ENCODE measurements at regions not wholly inside any gene's neighbourhood (a gene's known extent, or its start where the extent isn't known, plus 50 kb on each side); places are given as distances from the start of the nearest gene placed in this dataset.

GRCh38 chr2:123839326-123839725 lies 185.8 kb upstream of the CNTNAP5 start:
- Histone ChIP-seq H3K27ac (ENCODE audit: low read depth) (no peak overlapping the region), H3K9me2 (ENCODE audit: insufficient read depth) (no peaks in the 10 kb centered on the region; the same call in 1 of the 2 replicates), H3F3A (replicated peaks; ENCODE audit: low read depth) (no peaks in the 10 kb centered on the region), H2AFZ (no peak overlapping the region), H3K79me2 (replicated peaks; ENCODE audit: insufficient read depth) (no peaks in the 10 kb centered on the region), H3K36me3 (ENCODE audit: insufficient read depth) (no peaks in the 10 kb centered on the region), H4K20me1 (replicated peaks; ENCODE audit: insufficient read depth) (no peaks in the 10 kb centered on the region), H3K27me3 (ENCODE audit: insufficient read depth) (no peaks in the 10 kb centered on the region), H3K4me2 (no peak overlapping the region), H3K4me3 (no peak overlapping the region), H3K4me1 (ENCODE audit: insufficient read depth) (no peaks in the 10 kb centered on the region)
- Mint-ChIP-seq H3K4me3 (no peak overlapping the region), H3K27me3 (ENCODE audit: insufficient read depth, low read depth, poor library complexity) (peaks cover 3% of the 10 kb centered on the region), H3K4me1 (peaks cover 2% of the 10 kb centered on the region; the same call in 1 of the 3 replicates), H3K9me3 (peaks cover 38% of the 10 kb centered on the region), H3K27ac (no peak overlapping the region), H3K36me3 (ENCODE audit: low read depth) (peaks cover 23% of the 10 kb centered on the region)
- DNase-seq (ENCODE audit: low spot score) (no peak), ATAC-seq (no peak)
- TF ChIP-seq POLR2AphosphoS5 (IDR thresholded peaks at IDR 0.05; ENCODE audit: low read depth) (no peak), ETS1 (IDR thresholded peaks at IDR 0.05) (no peak), STAT1 (IDR thresholded peaks at IDR 0.05; ENCODE audit: unreplicated experiment) (no peak), CREB1 (CRISPR knock-in tag; IDR thresholded peaks at IDR 0.05; ENCODE audit: low read depth) (no peak), NANOG (IDR thresholded peaks at IDR 0.05; ENCODE audit: borderline replicate concordance) (no peak), ZNF331 (CRISPR knock-in tag; IDR thresholded peaks at IDR 0.05; ENCODE audit: low read depth) (no peak), ZNF114 (CRISPR knock-in tag; IDR thresholded peaks at IDR 0.05) (no peak), JUNB (IDR thresholded peaks at IDR 0.05; ENCODE audit: unreplicated experiment) (no peak), EZH2phosphoT487 (IDR thresholded peaks at IDR 0.05; ENCODE audit: unreplicated experiment) (no peak)
- TF ChIP-seq, protein P1, sequence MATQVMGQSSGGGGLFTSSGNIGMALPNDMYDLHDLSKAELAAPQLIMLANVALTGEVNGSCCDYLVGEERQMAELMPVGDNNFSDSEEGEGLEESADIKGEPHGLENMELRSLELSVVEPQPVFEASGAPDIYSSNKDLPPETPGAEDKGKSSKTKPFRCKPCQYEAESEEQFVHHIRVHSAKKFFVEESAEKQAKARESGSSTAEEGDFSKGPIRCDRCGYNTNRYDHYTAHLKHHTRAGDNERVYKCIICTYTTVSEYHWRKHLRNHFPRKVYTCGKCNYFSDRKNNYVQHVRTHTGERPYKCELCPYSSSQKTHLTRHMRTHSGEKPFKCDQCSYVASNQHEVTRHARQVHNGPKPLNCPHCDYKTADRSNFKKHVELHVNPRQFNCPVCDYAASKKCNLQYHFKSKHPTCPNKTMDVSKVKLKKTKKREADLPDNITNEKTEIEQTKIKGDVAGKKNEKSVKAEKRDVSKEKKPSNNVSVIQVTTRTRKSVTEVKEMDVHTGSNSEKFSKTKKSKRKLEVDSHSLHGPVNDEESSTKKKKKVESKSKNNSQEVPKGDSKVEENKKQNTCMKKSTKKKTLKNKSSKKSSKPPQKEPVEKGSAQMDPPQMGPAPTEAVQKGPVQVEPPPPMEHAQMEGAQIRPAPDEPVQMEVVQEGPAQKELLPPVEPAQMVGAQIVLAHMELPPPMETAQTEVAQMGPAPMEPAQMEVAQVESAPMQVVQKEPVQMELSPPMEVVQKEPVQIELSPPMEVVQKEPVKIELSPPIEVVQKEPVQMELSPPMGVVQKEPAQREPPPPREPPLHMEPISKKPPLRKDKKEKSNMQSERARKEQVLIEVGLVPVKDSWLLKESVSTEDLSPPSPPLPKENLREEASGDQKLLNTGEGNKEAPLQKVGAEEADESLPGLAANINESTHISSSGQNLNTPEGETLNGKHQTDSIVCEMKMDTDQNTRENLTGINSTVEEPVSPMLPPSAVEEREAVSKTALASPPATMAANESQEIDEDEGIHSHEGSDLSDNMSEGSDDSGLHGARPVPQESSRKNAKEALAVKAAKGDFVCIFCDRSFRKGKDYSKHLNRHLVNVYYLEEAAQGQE (IDR thresholded peaks at IDR 0.05; ENCODE audit: unreplicated experiment) = no peak
- TF ChIP-seq, protein P2, sequence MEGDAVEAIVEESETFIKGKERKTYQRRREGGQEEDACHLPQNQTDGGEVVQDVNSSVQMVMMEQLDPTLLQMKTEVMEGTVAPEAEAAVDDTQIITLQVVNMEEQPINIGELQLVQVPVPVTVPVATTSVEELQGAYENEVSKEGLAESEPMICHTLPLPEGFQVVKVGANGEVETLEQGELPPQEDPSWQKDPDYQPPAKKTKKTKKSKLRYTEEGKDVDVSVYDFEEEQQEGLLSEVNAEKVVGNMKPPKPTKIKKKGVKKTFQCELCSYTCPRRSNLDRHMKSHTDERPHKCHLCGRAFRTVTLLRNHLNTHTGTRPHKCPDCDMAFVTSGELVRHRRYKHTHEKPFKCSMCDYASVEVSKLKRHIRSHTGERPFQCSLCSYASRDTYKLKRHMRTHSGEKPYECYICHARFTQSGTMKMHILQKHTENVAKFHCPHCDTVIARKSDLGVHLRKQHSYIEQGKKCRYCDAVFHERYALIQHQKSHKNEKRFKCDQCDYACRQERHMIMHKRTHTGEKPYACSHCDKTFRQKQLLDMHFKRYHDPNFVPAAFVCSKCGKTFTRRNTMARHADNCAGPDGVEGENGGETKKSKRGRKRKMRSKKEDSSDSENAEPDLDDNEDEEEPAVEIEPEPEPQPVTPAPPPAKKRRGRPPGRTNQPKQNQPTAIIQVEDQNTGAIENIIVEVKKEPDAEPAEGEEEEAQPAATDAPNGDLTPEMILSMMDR (conservative IDR thresholded peaks at IDR 0.05; ENCODE audit: low read depth in 2 of 2) = no peak

All from GM23338 (cell line).